GM19025 (cell line): ENCODE measurements at regions not wholly inside any gene's neighbourhood (a gene's known extent, or its start where the extent isn't known, plus 50 kb on each side); places are given as distances from the start of the nearest gene placed in this dataset.

ENCODE experiments used
- ATAC-seq: cut with Tn5 transposase; IDR thresholded peaks from one replicate; pipeline ENCODE4 v1.9.1; 2021; ENCODE audit warnings: mild to moderate bottlenecking, low read depth, moderate library complexity; ENCODE audit not compliant: unreplicated experiment

GRCh38 chr5:5089895-5090649 is 50.1 kb upstream of the ADAMTS16 start:
- no peak for ATAC-seq
